Spleen (tissue), 11 donors: ENCODE measurements at regions not wholly inside any gene's neighbourhood (a gene's known extent, or its start where the extent isn't known, plus 50 kb on each side); places are given as distances from the start of the nearest gene placed in this dataset.

Experiments used
- DNase-seq: peaks from one replicate; pipeline ENCODE4 v3.0.0-alpha.2; 2020
- H3K27ac ChIP-seq, 8 donors: fragments of 200-600 bp; sonication (generic) in 7 of 8; 1 replicate in 4 of 8; 2 replicates in 4 of 8; pipeline versions ENCODE4 v1.5.0 to v1.8.0; 2016 to 2021; ENCODE audit warnings: inconsistent platforms in 4 of 8, mild to moderate bottlenecking in 4 of 8, moderate library complexity in 1 of 8
- H3K27me3 ChIP-seq, 7 donors: fragments of 200-600 bp; sonication (generic) in 6 of 7; replicated peaks in 1 of 7; 1 replicate in 4 of 7; 2 replicates in 3 of 7; pipeline versions ENCODE4 v1.5.0 to v1.8.0; 2016 to 2021; ENCODE audit warnings: inconsistent platforms in 3 of 7, mild to moderate bottlenecking in 1 of 7
- H3K36me3 ChIP-seq, 6 donors: fragments of 200-600 bp; sonication (generic) in 5 of 6; 1 replicate in 4 of 6; 2 replicates in 2 of 6; pipeline versions ENCODE4 v1.5.0 to v1.8.0; 2016 to 2021; ENCODE audit warnings: inconsistent platforms in 2 of 6
- H3K4me1 ChIP-seq, 6 donors: fragments of 200-600 bp; sonication (generic) in 5 of 6; 1 replicate in 3 of 6; 2 replicates in 3 of 6; pipeline versions ENCODE4 v1.5.0 to v1.8.0; 2016 to 2021; ENCODE audit warnings: inconsistent platforms in 3 of 6
- H3K4me3 ChIP-seq, 8 donors: fragments of 200-600 bp; sonication (generic) in 7 of 8; 1 replicate in 4 of 8; 2 replicates in 4 of 8; pipeline versions ENCODE4 v1.5.0 to v1.8.0; 2016 to 2021; ENCODE audit warnings: inconsistent platforms in 4 of 8, mild to moderate bottlenecking in 4 of 8, moderate library complexity in 2 of 8
- H3K9me3 ChIP-seq, 8 donors: fragments of 200-600 bp; sonication (generic) in 7 of 8; 1 replicate in 4 of 8; 2 replicates in 4 of 8; pipeline versions ENCODE4 v1.5.0 to v1.8.0; 2016 to 2021; ENCODE audit warnings: inconsistent platforms in 4 of 8
- POLR2A ChIP-seq, 3 donors: fragments of 450-650 bp; IDR thresholded peaks; one replicate each; pipeline ENCODE4 v1.5.1; 2017; ENCODE audit warnings: antibody characterized with exemption in 3 of 3, mild to moderate bottlenecking in 1 of 3
- POLR2AphosphoS5 ChIP-seq, 3 donors: sonication (generic); formaldehyde crosslinking; IDR thresholded peaks; one replicate each; pipeline ENCODE4 v1.5.1; 2017; ENCODE audit warnings: antibody characterized with exemption in 3 of 3
- WGBS, 5 donors: extraction: QIAGEN DNeasy Blood & Tissue Kit in 3 of 5; methylation state at CpG; one replicate each; pipeline versions ENCODE4 v1.1.5 to v1.1.7; 2013 to 2018; 5-methylcytosine and 5-hydroxymethylcytosine counted together
- intact Hi-C: fragments of 100-400 bp; cut with DNase I; formaldehyde crosslinking; loops from one replicate; pipeline ENCODE4 v1.15.0; 2023; ENCODE audit warnings: low total_unique reads
- TF ChIP-seq, protein P1 (sequence below), 11 experiments: fragments of 200-600 bp in 7 of 11; fragments of 450-650 bp in 4 of 11; sonication (generic) in 4 of 11; IDR thresholded peaks in 8 of 11; conservative IDR thresholded peaks in 3 of 11; 1 replicate in 7 of 11; 2 replicates in 4 of 11; pipeline versions ENCODE4 v1.4.0 to v1.8.0; 2016 to 2021; ENCODE audit warnings: antibody characterized with exemption in 11 of 11, inconsistent platforms in 4 of 11, mild to moderate bottlenecking in 1 of 11
- donor health status: healthy with polysubstance abuse.
- donor health status: DM: no; HTN: no; CAD: no; lungs with moderate emphysema.
- donor health status: DM: no; HTN: no; CAD: no.
- donor health status: Bipolar disorder and iron deficiency.
- donor health status: healthy.
- donor health status: DM: no; HTN: no; CAD: no.
- donor health status: DM: yes; HTN: yes; CAD: no.

GRCh38 chr16:66226762-66227161, 139.7 kb upstream of the CDH5 start:
- intact Hi-C loops = no loop called here
- WGBS, 5 donors = 85 to 96% (median 92%) methylated on average over 5 of the region's 5 CpGs
- H3K27me3 ChIP-seq = peaks cover 0 to 19% (median 0%) of the 10 kb centered on the region in 7 donors
- no peak for DNase-seq
- peak overlapping the region in 1 of 8 donors; percentile 87 for H3K27ac ChIP-seq
- no peaks in the 10 kb centered on the region for H3K9me3 ChIP-seq
- no peak overlapping the region for H3K4me3 ChIP-seq
- H3K4me1 ChIP-seq = peaks cover 0 to 30% (median 11%) of the 10 kb centered on the region in 6 donors
- no peaks in the 10 kb centered on the region for H3K36me3 ChIP-seq
- TF ChIP-seq, protein P1, sequence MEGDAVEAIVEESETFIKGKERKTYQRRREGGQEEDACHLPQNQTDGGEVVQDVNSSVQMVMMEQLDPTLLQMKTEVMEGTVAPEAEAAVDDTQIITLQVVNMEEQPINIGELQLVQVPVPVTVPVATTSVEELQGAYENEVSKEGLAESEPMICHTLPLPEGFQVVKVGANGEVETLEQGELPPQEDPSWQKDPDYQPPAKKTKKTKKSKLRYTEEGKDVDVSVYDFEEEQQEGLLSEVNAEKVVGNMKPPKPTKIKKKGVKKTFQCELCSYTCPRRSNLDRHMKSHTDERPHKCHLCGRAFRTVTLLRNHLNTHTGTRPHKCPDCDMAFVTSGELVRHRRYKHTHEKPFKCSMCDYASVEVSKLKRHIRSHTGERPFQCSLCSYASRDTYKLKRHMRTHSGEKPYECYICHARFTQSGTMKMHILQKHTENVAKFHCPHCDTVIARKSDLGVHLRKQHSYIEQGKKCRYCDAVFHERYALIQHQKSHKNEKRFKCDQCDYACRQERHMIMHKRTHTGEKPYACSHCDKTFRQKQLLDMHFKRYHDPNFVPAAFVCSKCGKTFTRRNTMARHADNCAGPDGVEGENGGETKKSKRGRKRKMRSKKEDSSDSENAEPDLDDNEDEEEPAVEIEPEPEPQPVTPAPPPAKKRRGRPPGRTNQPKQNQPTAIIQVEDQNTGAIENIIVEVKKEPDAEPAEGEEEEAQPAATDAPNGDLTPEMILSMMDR (IDR thresholded peaks at IDR 0.05 in 8 of 11, conservative IDR thresholded peaks at IDR 0.05 in 3 of 11) = no peak
- no peak for TF ChIP-seq POLR2A (IDR thresholded peaks at IDR 0.05)
- TF ChIP-seq POLR2AphosphoS5 (IDR thresholded peaks at IDR 0.05) = no peak

DNA sequence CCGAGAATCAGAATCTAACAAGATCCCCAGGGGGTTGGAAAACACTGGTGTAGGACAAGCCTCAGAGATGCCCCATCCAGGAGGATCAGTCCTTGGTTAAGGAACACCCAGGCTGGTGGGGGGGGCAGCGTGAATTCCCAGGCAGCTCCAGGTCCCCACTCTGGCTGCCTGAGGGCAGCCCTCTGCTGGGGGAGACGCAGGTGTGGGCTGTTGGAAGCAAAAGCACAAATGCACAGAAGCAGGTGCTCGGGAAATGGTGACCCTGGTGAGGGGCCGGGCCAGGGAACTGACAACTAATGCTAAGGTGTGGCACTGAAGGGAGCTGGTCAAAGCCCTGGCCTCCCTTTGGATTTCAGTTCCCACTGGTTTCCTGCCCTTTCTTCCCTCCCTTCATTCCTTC, 140.8 kb upstream of the CDH5 start:
- DNase-seq = no peak

GRCh38 chr16:66224626-66225025, 141.9 kb upstream of the CDH5 start:
- no peak for DNase-seq
- H3K9me3 ChIP-seq = no peaks in the 10 kb centered on the region
- WGBS, 5 donors = 12 to 33% (median 24%) methylated on average over 8 of the region's 8 CpGs
- H3K4me3 ChIP-seq = no peak overlapping the region
- TF ChIP-seq POLR2A (IDR thresholded peaks at IDR 0.05) = no peak
- no peak for TF ChIP-seq POLR2AphosphoS5 (IDR thresholded peaks at IDR 0.05)
- TF ChIP-seq, protein P1 (IDR thresholded peaks at IDR 0.05 in 8 of 11, conservative IDR thresholded peaks at IDR 0.05 in 3 of 11) = no peak
- H3K27me3 ChIP-seq = peaks cover 0 to 21% (median 0%) of the 10 kb centered on the region in 7 donors
- intact Hi-C loops = no loop called here
- H3K27ac ChIP-seq = peak overlapping the region in 1 of 8 donors; percentile 69
- H3K4me1 ChIP-seq = peaks cover 0 to 26% (median 9%) of the 10 kb centered on the region in 6 donors
- no peaks in the 10 kb centered on the region for H3K36me3 ChIP-seq

More for the DNA sequence above, 140.8 kb upstream of the CDH5 start:
- Histone ChIP-seq H3K9me3 (no peaks in the 10 kb centered on the region), H3K27me3 (peaks cover 0 to 13% (median 0%) of the 10 kb centered on the region in 7 donors), H3K36me3 (no peaks in the 10 kb centered on the region), H3K4me3 (no peak overlapping the region), H3K27ac (no peak overlapping the region), H3K4me1 (peaks cover 0 to 30% (median 11%) of the 10 kb centered on the region in 6 donors)
- TF ChIP-seq, protein P1 (IDR thresholded peaks at IDR 0.05 in 8 of 11, conservative IDR thresholded peaks at IDR 0.05 in 3 of 11) = no peak
- TF ChIP-seq POLR2AphosphoS5 (IDR thresholded peaks at IDR 0.05) (no peak), POLR2A (IDR thresholded peaks at IDR 0.05) (no peak)
- 91 to 95% (median 91%) methylated on average over 4 to 5 of the region's 5 CpGs for WGBS, 5 donors
- intact Hi-C loops = no loop called here

- Histone ChIP-seq H3K36me3 (no peaks in the 10 kb centered on the region), H3K9me3 (no peaks in the 10 kb centered on the region), H3K27me3 (peaks cover 0 to 25% (median 0%) of the 10 kb centered on the region in 7 donors), H3K27ac (peak overlapping the region in 2 of 8 donors; percentile 8 to 69), H3K4me3 (no peak overlapping the region), H3K4me1 (peaks cover 0 to 23% (median 7%) of the 10 kb centered on the region in 6 donors)
- DNase-seq = no peak
- WGBS, 5 donors = 40 to 84% (median 62%) methylated on average over 2 of the region's 2 CpGs
- intact Hi-C loops = no loop called here
- TF ChIP-seq POLR2A (IDR thresholded peaks at IDR 0.05) = no peak
- TF ChIP-seq POLR2AphosphoS5 (IDR thresholded peaks at IDR 0.05) = no peak
- TF ChIP-seq, protein P1 (IDR thresholded peaks at IDR 0.05 in 8 of 11, conservative IDR thresholded peaks at IDR 0.05 in 3 of 11) = no peak
Observed at GRCh38 chr16:66224186-66224585, 142.3 kb upstream of the CDH5 start.
